ENCODE measurements at regions not wholly inside any gene's neighbourhood (a gene's known extent, or its start where the extent isn't known, plus 50 kb on each side); places are given as distances from the start of the nearest gene placed in this dataset.

DNA sequence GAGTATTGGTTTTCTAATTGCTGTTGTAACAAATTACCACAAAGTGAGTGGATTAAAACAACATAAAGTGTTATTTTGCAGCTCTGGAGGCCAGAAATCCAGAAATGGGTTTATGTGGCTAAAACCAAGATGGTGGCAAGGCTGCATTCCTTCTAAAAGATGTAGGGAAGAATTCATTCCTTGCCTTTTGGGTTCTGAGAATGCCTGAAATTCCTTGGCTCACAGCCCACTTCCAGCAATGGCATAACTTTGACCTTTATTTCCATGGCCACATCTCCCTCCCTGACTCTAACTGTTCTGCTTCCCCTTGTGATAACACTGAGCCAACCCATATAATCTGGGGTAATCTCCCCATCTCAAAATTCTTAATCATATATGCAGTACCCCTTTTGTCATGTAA, 269.6 kb upstream of the RPL38 start:
- Histone ChIP-seq H3K9me3 (ENCODE audit: control insufficient read depth in 5 of 5, low read length in 5 of 5) (no peaks in the 10 kb centered on the region), H3K27me3 (ENCODE audit: control insufficient read depth in 5 of 5, insufficient read depth in 4 of 5, low read length in 5 of 5) (peaks cover 0 to 5% (median 3%) of the 10 kb centered on the region in 5 donors), H3K4me1 (ENCODE audit: control insufficient read depth in 5 of 5, insufficient read depth in 5 of 5, low read length in 5 of 5) (no peaks in the 10 kb centered on the region), H3K27ac (ENCODE audit: low read depth, low read length) (no peak overlapping the region), H3K36me3 (ENCODE audit: control insufficient read depth in 5 of 5, insufficient read depth in 5 of 5, low read length in 5 of 5) (no peaks in the 10 kb centered on the region), H3K4me3 (ENCODE audit: low read depth in 1 of 5, low read length in 5 of 5) (no peak overlapping the region), H3K9ac (ENCODE audit: low read length in 5 of 5) (no peak overlapping the region)

DNA sequence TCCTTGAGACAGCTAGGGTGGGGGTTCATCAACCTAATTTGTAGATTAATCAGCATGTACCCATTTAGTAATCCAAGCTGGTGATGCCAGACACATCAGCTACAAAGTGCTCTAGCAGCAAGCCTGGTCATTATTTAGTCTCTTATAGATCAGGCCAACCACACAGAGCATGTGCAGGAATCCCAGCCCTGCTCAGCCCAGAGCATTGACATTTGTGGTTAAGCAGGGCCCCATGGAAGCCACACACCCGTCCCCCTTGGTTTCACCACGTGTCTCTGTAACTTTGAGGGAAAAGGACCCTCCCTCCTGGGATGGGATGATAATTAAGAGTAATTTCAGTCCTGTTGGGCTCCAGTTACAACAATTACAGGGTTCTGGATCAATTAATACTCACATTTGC, 268.8 kb upstream of the RPL38 start:
- Histone ChIP-seq H3K9ac (ENCODE audit: low read length in 5 of 5) (no peak overlapping the region), H3K4me3 (ENCODE audit: low read depth in 1 of 5, low read length in 5 of 5) (no peak overlapping the region), H3K4me1 (ENCODE audit: control insufficient read depth in 5 of 5, insufficient read depth in 5 of 5, low read length in 5 of 5) (no peaks in the 10 kb centered on the region), H3K27me3 (ENCODE audit: control insufficient read depth in 5 of 5, insufficient read depth in 4 of 5, low read length in 5 of 5) (peaks cover 0 to 5% (median 3%) of the 10 kb centered on the region in 5 donors), H3K36me3 (ENCODE audit: control insufficient read depth in 5 of 5, insufficient read depth in 5 of 5, low read length in 5 of 5) (no peaks in the 10 kb centered on the region), H3K27ac (ENCODE audit: low read depth, low read length) (no peak overlapping the region), H3K9me3 (ENCODE audit: control insufficient read depth in 5 of 5, low read length in 5 of 5) (no peaks in the 10 kb centered on the region)

DNA sequence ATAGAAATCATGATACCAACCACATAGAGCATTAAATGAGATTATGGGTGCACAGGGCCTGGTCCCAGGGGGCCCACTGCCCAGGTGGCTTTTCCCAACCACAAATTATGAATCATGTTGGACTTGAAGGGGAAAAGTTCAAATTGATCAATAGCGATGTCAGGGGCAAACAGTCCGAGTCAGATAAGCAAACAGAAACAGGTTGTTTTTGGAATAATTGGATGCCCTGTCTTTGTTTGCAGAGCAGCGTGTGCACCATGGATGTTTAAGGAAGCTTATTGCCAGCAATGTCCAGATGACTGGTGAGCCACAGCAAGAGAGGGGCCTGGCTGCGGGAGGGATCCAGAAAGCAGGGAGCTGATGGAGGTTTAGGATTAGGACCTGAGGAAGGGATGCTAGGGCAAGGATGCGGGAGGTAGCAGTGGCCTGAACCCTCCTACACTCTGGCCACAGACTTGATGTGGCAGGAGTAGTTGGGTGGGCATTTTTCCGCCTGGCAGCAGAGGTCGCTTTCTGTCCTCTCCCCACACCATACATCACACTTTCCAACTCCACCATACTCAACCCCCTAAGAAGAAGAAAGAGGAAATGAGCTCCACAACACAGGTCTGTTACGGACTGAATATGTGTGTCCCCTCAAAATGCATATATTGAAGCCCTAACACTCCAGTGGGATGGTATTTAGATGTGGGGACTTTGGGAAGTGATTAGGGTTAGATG, 266.4 kb upstream of the RPL38 start:
- no peak overlapping the region for H3K27ac ChIP-seq (ENCODE audit: low read depth, low read length)
- H3K36me3 ChIP-seq (ENCODE audit: control insufficient read depth in 5 of 5, insufficient read depth in 5 of 5, low read length in 5 of 5), result no peaks in the 10 kb centered on the region
- peaks cover 0 to 5% (median under 1%) of the 10 kb centered on the region in 5 donors for H3K27me3 ChIP-seq (ENCODE audit: control insufficient read depth in 5 of 5, insufficient read depth in 4 of 5, low read length in 5 of 5)
- H3K9me3 ChIP-seq (ENCODE audit: control insufficient read depth in 5 of 5, low read length in 5 of 5), result no peaks in the 10 kb centered on the region
- no peak overlapping the region for H3K9ac ChIP-seq (ENCODE audit: low read length in 5 of 5)
- H3K4me1 ChIP-seq (ENCODE audit: control insufficient read depth in 5 of 5, insufficient read depth in 5 of 5, low read length in 5 of 5), result no peaks in the 10 kb centered on the region
- H3K4me3 ChIP-seq (ENCODE audit: low read depth in 1 of 5, low read length in 5 of 5), result no peak overlapping the region

DNA sequence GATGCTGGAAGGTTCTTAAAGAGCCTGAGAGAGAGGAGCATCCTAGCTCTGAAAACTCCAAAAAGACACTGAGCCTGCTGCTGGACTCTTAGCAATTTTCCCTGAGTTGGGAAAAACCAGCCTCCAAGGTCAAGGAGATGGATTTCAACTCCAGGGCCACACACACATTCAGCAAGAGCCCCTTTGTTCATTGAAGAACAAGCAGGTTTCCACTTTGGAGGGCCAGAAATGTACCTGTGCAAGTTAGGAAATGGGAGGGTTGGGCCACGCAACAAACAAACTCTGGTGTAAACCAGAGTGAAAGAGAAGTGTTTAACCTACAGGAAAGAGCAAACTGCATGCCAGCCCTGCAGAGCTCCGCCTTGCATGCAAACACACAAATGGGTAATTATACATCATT, 264.8 kb upstream of the RPL38 start:
- Histone ChIP-seq H3K9ac (ENCODE audit: low read length in 5 of 5) (no peak overlapping the region), H3K27me3 (ENCODE audit: control insufficient read depth in 5 of 5, insufficient read depth in 4 of 5, low read length in 5 of 5) (peaks cover 0 to 6% (median 4%) of the 10 kb centered on the region in 5 donors), H3K36me3 (ENCODE audit: control insufficient read depth in 5 of 5, insufficient read depth in 5 of 5, low read length in 5 of 5) (no peaks in the 10 kb centered on the region), H3K4me1 (ENCODE audit: control insufficient read depth in 5 of 5, insufficient read depth in 5 of 5, low read length in 5 of 5) (no peaks in the 10 kb centered on the region), H3K27ac (ENCODE audit: low read depth, low read length) (no peak overlapping the region), H3K4me3 (ENCODE audit: low read depth in 1 of 5, low read length in 5 of 5) (no peak overlapping the region), H3K9me3 (ENCODE audit: control insufficient read depth in 5 of 5, low read length in 5 of 5) (no peaks in the 10 kb centered on the region)

DNA sequence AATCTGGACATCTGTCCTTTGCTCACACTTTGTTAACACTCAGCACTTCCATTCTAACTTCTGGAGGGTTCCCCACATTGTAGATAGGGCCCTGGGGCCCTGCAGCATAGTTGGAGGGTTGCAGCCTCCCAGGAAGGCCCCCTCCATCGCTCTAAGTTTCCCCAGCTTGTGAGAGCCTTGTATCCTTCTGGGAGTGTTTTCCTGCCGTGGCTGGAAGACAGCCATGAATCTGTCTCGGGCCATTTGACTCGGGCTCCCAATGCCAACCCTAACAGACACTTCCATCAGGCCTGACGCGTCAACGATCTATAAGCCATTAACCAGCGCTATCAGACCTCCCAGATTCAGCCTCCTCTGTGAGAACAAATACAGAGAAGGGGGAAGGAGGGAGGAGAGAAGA, 263.7 kb upstream of the RPL38 start:
- no peak overlapping the region for H3K9ac ChIP-seq (ENCODE audit: low read length in 5 of 5)
- H3K9me3 ChIP-seq (ENCODE audit: control insufficient read depth in 5 of 5, low read length in 5 of 5), result no peaks in the 10 kb centered on the region
- H3K27ac ChIP-seq (ENCODE audit: low read depth, low read length), result no peak overlapping the region
- H3K4me3 ChIP-seq (ENCODE audit: low read depth in 1 of 5, low read length in 5 of 5), result no peak overlapping the region
- peaks cover 0 to 9% (median 5%) of the 10 kb centered on the region in 5 donors for H3K27me3 ChIP-seq (ENCODE audit: control insufficient read depth in 5 of 5, insufficient read depth in 4 of 5, low read length in 5 of 5)
- H3K4me1 ChIP-seq (ENCODE audit: control insufficient read depth in 5 of 5, insufficient read depth in 5 of 5, low read length in 5 of 5), result no peaks in the 10 kb centered on the region
- no peaks in the 10 kb centered on the region for H3K36me3 ChIP-seq (ENCODE audit: control insufficient read depth in 5 of 5, insufficient read depth in 5 of 5, low read length in 5 of 5)

DNA sequence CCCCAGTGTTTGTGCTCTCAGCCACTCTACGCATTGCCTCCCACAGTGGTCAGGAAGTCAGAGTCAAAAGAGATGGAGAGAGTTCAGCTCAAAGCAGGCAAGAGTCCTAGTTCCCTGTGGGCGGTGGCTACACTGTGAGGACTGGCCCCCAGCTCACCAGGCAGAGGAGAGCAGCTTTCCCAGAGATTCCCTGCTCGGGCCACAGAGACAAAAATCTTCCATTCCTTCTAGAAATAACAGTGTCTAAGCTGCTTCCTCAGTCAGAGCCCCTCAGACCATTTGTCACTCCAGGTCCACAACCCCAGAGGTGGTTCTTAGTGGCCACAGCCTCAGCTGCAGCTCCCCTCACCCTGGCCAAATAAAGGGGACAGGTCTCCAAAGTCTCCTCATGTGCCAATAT, 263.0 kb upstream of the RPL38 start:
- Histone ChIP-seq H3K27ac (ENCODE audit: low read depth, low read length) (no peak overlapping the region), H3K36me3 (ENCODE audit: control insufficient read depth in 5 of 5, insufficient read depth in 5 of 5, low read length in 5 of 5) (no peaks in the 10 kb centered on the region), H3K27me3 (ENCODE audit: control insufficient read depth in 5 of 5, insufficient read depth in 4 of 5, low read length in 5 of 5) (peaks cover 0 to 9% (median 6%) of the 10 kb centered on the region in 5 donors), H3K4me3 (ENCODE audit: low read depth in 1 of 5, low read length in 5 of 5) (no peak overlapping the region), H3K4me1 (ENCODE audit: control insufficient read depth in 5 of 5, insufficient read depth in 5 of 5, low read length in 5 of 5) (no peaks in the 10 kb centered on the region), H3K9me3 (ENCODE audit: control insufficient read depth in 5 of 5, low read length in 5 of 5) (no peaks in the 10 kb centered on the region), H3K9ac (ENCODE audit: low read length in 5 of 5) (no peak overlapping the region)

DNA sequence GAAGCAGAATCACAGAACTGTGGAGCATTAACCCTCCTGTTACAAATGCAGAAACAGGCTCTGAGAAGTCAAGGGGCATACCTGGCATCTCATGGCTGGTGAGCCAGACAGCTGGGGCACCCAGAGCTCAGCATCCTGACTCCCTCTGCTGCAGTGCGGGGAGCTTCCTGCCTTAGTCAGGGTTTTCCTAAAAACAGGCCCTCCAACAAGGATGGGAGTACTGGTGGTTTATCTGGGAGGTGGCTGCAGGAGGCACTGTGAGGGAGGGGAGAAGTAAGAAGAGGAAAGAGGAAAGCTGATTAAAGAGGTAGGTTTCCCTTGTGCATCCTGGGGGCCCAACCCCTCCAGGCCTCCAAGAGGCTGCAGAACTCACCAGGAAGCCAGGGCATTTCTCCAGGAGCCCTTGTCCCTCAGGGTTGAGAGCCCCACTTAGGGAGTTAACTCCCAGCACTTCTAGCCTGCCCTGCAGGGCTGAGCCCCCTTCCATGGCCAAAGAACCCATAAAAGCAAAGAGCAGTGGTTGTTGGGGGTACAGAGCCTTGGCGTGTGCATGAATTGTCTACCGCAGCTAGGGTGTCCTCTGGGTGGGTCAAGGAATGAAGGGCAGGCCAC, 261.5 kb upstream of the RPL38 start:
- Histone ChIP-seq H3K9me3 (ENCODE audit: control insufficient read depth in 5 of 5, low read length in 5 of 5) (no peaks in the 10 kb centered on the region), H3K4me3 (ENCODE audit: low read depth in 1 of 5, low read length in 5 of 5) (no peak overlapping the region), H3K9ac (ENCODE audit: low read length in 5 of 5) (no peak overlapping the region), H3K4me1 (ENCODE audit: control insufficient read depth in 5 of 5, insufficient read depth in 5 of 5, low read length in 5 of 5) (no peaks in the 10 kb centered on the region), H3K27ac (ENCODE audit: low read depth, low read length) (no peak overlapping the region), H3K27me3 (ENCODE audit: control insufficient read depth in 5 of 5, insufficient read depth in 4 of 5, low read length in 5 of 5) (peaks cover 0 to 13% (median 9%) of the 10 kb centered on the region in 5 donors), H3K36me3 (ENCODE audit: control insufficient read depth in 5 of 5, insufficient read depth in 5 of 5, low read length in 5 of 5) (no peaks in the 10 kb centered on the region)

DNA sequence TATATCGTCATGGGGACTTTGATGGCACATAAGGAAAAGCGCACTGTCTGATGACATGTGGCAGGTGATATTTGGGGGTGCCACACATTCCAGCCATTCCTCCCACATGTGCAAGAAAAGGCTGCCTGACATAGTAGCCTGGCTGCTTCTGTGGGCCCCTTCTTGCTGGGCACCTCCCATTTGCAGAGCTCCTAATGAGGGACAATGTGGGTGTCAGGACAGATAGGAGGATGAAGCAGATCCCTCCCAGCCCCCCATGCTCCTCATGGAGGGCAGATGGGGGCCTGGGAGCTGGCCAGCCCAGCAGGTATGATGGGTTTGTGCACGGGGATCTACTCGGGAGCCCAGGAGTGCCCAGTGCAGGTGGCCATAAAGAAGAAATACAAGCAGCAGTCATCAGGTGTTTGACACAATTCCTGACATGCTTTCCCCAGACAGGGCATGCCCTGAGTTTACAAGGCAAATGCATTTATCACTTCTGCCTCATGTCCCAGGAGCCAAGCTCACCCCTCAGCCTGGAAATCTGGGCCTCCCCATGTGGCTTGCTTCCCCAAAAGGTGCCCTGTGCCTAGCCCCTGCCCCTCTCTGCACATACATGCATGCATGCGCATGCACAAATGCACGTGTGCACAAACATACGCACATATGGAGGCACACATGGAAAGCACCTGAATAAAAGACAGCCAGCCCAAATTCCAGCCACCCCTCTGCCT, 260.6 kb upstream of the RPL38 start:
- H3K27ac ChIP-seq (ENCODE audit: low read depth, low read length), result no peak overlapping the region
- no peaks in the 10 kb centered on the region for H3K4me1 ChIP-seq (ENCODE audit: control insufficient read depth in 5 of 5, insufficient read depth in 5 of 5, low read length in 5 of 5)
- peaks cover 0 to 4% (median 3%) of the 10 kb centered on the region in 5 donors for H3K9me3 ChIP-seq (ENCODE audit: control insufficient read depth in 5 of 5, low read length in 5 of 5)
- peaks cover 4 to 13% (median 12%) of the 10 kb centered on the region in 5 donors for H3K27me3 ChIP-seq (ENCODE audit: control insufficient read depth in 5 of 5, insufficient read depth in 4 of 5, low read length in 5 of 5)
- no peaks in the 10 kb centered on the region for H3K36me3 ChIP-seq (ENCODE audit: control insufficient read depth in 5 of 5, insufficient read depth in 5 of 5, low read length in 5 of 5)
- no peak overlapping the region for H3K4me3 ChIP-seq (ENCODE audit: low read depth in 1 of 5, low read length in 5 of 5)
- H3K9ac ChIP-seq (ENCODE audit: low read length in 5 of 5), result no peak overlapping the region

DNA sequence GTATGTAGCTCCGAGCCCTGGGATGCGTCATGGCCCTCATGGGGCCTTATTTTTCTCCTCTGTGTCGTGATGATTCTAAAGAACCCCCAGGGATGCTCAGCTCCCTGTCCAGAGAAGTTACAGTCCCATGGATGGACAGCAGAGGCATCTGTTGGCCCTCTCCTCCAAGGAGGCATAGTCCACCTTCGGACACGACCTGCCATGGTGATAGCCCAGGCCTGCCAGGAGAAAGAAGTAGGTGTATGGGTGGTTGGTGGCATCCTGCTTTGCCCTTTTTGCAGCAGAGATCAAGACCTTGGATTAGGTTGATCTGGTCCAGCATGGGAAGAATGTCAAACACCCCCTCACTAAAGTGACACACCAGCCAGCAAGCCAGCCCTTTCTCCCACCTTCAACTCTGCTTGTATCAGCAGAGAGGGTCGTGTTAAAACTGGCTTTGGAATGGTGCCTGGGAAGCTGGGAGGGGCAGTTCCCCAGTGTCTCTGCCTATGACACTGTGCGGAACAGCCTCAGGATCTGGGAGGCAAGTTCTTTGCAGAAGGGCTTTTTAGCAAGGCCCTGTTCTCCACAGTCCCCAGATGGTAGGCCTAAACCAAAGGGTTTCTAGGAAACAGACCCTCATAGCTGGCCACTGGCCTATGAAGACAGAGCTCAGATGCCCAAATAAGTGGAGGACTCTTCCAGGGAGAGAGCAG, 259.9 kb upstream of the RPL38 start:
- Histone ChIP-seq H3K4me1 (ENCODE audit: control insufficient read depth in 5 of 5, insufficient read depth in 5 of 5, low read length in 5 of 5) (no peaks in the 10 kb centered on the region), H3K9ac (ENCODE audit: low read length in 5 of 5) (no peak overlapping the region), H3K27me3 (ENCODE audit: control insufficient read depth in 5 of 5, insufficient read depth in 4 of 5, low read length in 5 of 5) (peaks cover 4 to 19% (median 13%) of the 10 kb centered on the region in 5 donors), H3K9me3 (ENCODE audit: control insufficient read depth in 5 of 5, low read length in 5 of 5) (peaks cover 0 to 8% (median 8%) of the 10 kb centered on the region in 5 donors), H3K4me3 (ENCODE audit: low read depth in 1 of 5, low read length in 5 of 5) (no peak overlapping the region), H3K36me3 (ENCODE audit: control insufficient read depth in 5 of 5, insufficient read depth in 5 of 5, low read length in 5 of 5) (no peaks in the 10 kb centered on the region), H3K27ac (ENCODE audit: low read depth, low read length) (no peak overlapping the region)

All from subcutaneous abdominal adipose tissue (tissue), 5 donors.